Neuronal stem cell (in vitro differentiated cells): ENCODE measurements at regions not wholly inside any gene's neighbourhood (a gene's known extent, or its start where the extent isn't known, plus 50 kb on each side); places are given as distances from the start of the nearest gene placed in this dataset.
A peak's percentile ranks its signal among the peaks of the same experiment; 100 is the strongest.

ENCODE experiments used
- DNase-seq: peaks from one replicate; pipeline ENCODE4 v3.0.0-alpha.2; 2013; ENCODE audit warnings: low spot score
- H2AFZ ChIP-seq: one replicate; pipeline ENCODE4 v1.6.1; 2013; ENCODE audit warnings: mild to moderate bottlenecking, low read length, inconsistent platforms
- H2AK5ac ChIP-seq: 2 replicates; pipeline ENCODE4 v1.6.1; 2013; ENCODE audit warnings: low read depth, mild to moderate bottlenecking, inconsistent platforms, low read length, moderate library complexity, mixed read lengths
- H2BK120ac ChIP-seq: 2 replicates; pipeline ENCODE4 v1.6.1; 2013; ENCODE audit warnings: low read depth, mild to moderate bottlenecking, inconsistent platforms, low read length, moderate library complexity, mixed read lengths
- H2BK12ac ChIP-seq: one replicate; pipeline ENCODE4 v1.6.1; 2013; ENCODE audit warnings: low read length, inconsistent platforms
- H2BK15ac ChIP-seq: 2 replicates; pipeline ENCODE4 v1.6.1; 2013; ENCODE audit warnings: mild to moderate bottlenecking, low read length, inconsistent platforms, mixed read lengths
- H2BK5ac ChIP-seq: one replicate; pipeline ENCODE4 v1.6.1; 2013; ENCODE audit warnings: inconsistent platforms, mild to moderate bottlenecking, low read length, moderate library complexity
- H3K14ac ChIP-seq: one replicate; pipeline ENCODE4 v1.6.1; 2013; ENCODE audit warnings: low read length, inconsistent platforms
- H3K18ac ChIP-seq: 2 replicates; pipeline ENCODE4 v1.6.1; 2013; ENCODE audit warnings: low read length, inconsistent platforms
- H3K23ac ChIP-seq: 2 replicates; pipeline ENCODE4 v1.6.1; 2013; ENCODE audit warnings: low read depth, mild to moderate bottlenecking, mixed read lengths, low read length, inconsistent platforms; ENCODE audit not compliant: poor library complexity
- H3K27ac ChIP-seq: replicated peaks from 3 replicates; pipeline ENCODE4 v1.5.1; 2013; ENCODE audit warnings: low read length, inconsistent platforms
- H3K27me3 ChIP-seq, 3 experiments: 2 replicates each; pipeline ENCODE4 v1.6.1; 2013; ENCODE audit warnings: low read length in 3 of 3, mild to moderate bottlenecking in 2 of 3, inconsistent platforms in 1 of 3, low read depth in 1 of 3, mixed read lengths in 1 of 3, moderate library complexity in 1 of 3; ENCODE audit not compliant: control insufficient read depth in 3 of 3, insufficient read depth in 3 of 3
- H3K36me3 ChIP-seq, 2 donors: replicated peaks in 1 of 2; 2 replicates each; pipeline ENCODE4 v1.6.1; 2013; ENCODE audit warnings: low read length in 2 of 2; ENCODE audit not compliant: control insufficient read depth in 2 of 2, insufficient read depth in 2 of 2
- H3K4ac ChIP-seq: 2 replicates; pipeline ENCODE4 v1.6.1; 2013; ENCODE audit warnings: inconsistent platforms, mild to moderate bottlenecking, low read length, moderate library complexity
- H3K4me1 ChIP-seq, 2 donors: 1 replicate in 1 of 2; 2 replicates in 1 of 2; pipeline ENCODE4 v1.6.1; 2013; ENCODE audit warnings: low read length in 2 of 2, low read depth in 1 of 2; ENCODE audit not compliant: control insufficient read depth in 2 of 2, insufficient read depth in 1 of 2
- H3K4me2 ChIP-seq: one replicate; pipeline ENCODE4 v1.6.1; 2013; ENCODE audit warnings: mild to moderate bottlenecking, low read length, inconsistent platforms; ENCODE audit not compliant: insufficient read depth, poor library complexity, severe bottlenecking
- H3K4me3 ChIP-seq, 2 donors: 2 replicates each; pipeline ENCODE4 v1.5.1; 2013; ENCODE audit warnings: low read length in 2 of 2, mild to moderate bottlenecking in 2 of 2, inconsistent platforms in 1 of 2, moderate library complexity in 1 of 2
- H3K79me1 ChIP-seq: one replicate; pipeline ENCODE4 v1.6.1; 2013; ENCODE audit warnings: low read depth, mild to moderate bottlenecking, inconsistent platforms, low read length, moderate library complexity
- H3K9ac ChIP-seq: one replicate; pipeline ENCODE4 v1.6.1; 2013; ENCODE audit warnings: mild to moderate bottlenecking, low read depth, low read length, inconsistent platforms; ENCODE audit not compliant: poor library complexity
- H3K9me3 ChIP-seq, 2 donors: replicated peaks in 1 of 2; 2 replicates each; pipeline versions ENCODE3 to v1.6.1; 2013; ENCODE audit warnings: low read length in 2 of 2, mild to moderate bottlenecking in 2 of 2, inconsistent platforms in 1 of 2, low read depth in 1 of 2, mixed read lengths in 1 of 2, moderate library complexity in 1 of 2; ENCODE audit not compliant: control insufficient read depth in 2 of 2, insufficient read depth in 1 of 2
- H4K8ac ChIP-seq: one replicate; pipeline ENCODE4 v1.6.1; 2013; ENCODE audit warnings: low read depth, mild to moderate bottlenecking, inconsistent platforms, low read length, moderate library complexity
- H4K91ac ChIP-seq: one replicate; pipeline ENCODE4 v1.6.1; 2013; ENCODE audit warnings: low read length, low read depth, mild to moderate bottlenecking, inconsistent platforms; ENCODE audit not compliant: poor library complexity
- WGBS, 2 donors: extraction: QIAGEN DNeasy Blood & Tissue Kit; methylation state at CpG; one replicate each; pipeline ENCODE4 v1.1.7; 2013; ENCODE audit warnings: missing lambda C conversion rate in 2 of 2, mixed read lengths in 1 of 2; ENCODE audit not compliant: insufficient read length in 2 of 2, insufficient replicate concordance in 1 of 2; ENCODE audit errors: extremely low coverage in 2 of 2; 5-methylcytosine and 5-hydroxymethylcytosine counted together

- no peaks in the 10 kb centered on the region for H3K36me3 ChIP-seq
- H2AK5ac ChIP-seq: no peak overlapping the region
- no peaks in the 10 kb centered on the region for H3K4me1 ChIP-seq
- no peak overlapping the region for H2BK12ac ChIP-seq
- H2BK120ac ChIP-seq: no peak overlapping the region
- no peak overlapping the region for H3K4me2 ChIP-seq
- no peak overlapping the region for H4K91ac ChIP-seq
- no peak overlapping the region for H3K4ac ChIP-seq
- no peak overlapping the region for H2AFZ ChIP-seq
- no peak overlapping the region for H3K9ac ChIP-seq
- no peak overlapping the region for H3K23ac ChIP-seq
- H3K27ac ChIP-seq: no peak overlapping the region
- no peaks in the 10 kb centered on the region for H3K27me3 ChIP-seq
- H2BK15ac ChIP-seq: no peak overlapping the region
- H3K9me3 ChIP-seq: no peaks in the 10 kb centered on the region
- no CpG with 5 or more reads among the region's 7 CpGs for WGBS, 2 donors
- H3K4me3 ChIP-seq: no peak overlapping the region
- H4K8ac ChIP-seq: no peak overlapping the region
- no peak overlapping the region for H2BK5ac ChIP-seq
- H3K18ac ChIP-seq: no peak overlapping the region
- H3K79me1 ChIP-seq: no peaks in the 10 kb centered on the region
- H3K14ac ChIP-seq: no peak overlapping the region
- no peak for DNase-seq
Observed at GRCh38 chr18:75554176-75554575, 126.7 kb upstream of the SMIM21 start.

- Histone ChIP-seq H3K9ac (no peak overlapping the region), H4K91ac (no peak overlapping the region), H3K9me3 (no peaks in the 10 kb centered on the region), H3K79me1 (no peaks in the 10 kb centered on the region), H3K14ac (no peak overlapping the region), H2AFZ (no peak overlapping the region), H2BK120ac (no peak overlapping the region), H3K27me3 (no peaks in the 10 kb centered on the region), H3K4me2 (no peak overlapping the region), H4K8ac (no peak overlapping the region), H3K36me3 (no peaks in the 10 kb centered on the region), H3K4me1 (peaks cover 3 to 7% of the 10 kb centered on the region in 2 donors), H2BK15ac (no peak overlapping the region), H3K4ac (no peak overlapping the region), H3K23ac (no peak overlapping the region), H2BK5ac (no peak overlapping the region), H3K27ac (no peak overlapping the region), H2BK12ac (no peak overlapping the region), H3K18ac (peak overlapping the region; percentile 30), H2AK5ac (no peak overlapping the region), H3K4me3 (no peak overlapping the region)
- no CpG with 5 or more reads among the region's 8 CpGs for WGBS, 2 donors
- no peak for DNase-seq
Observed at GRCh38 chr18:75553021-75553420, 125.5 kb upstream of the SMIM21 start.

DNA sequence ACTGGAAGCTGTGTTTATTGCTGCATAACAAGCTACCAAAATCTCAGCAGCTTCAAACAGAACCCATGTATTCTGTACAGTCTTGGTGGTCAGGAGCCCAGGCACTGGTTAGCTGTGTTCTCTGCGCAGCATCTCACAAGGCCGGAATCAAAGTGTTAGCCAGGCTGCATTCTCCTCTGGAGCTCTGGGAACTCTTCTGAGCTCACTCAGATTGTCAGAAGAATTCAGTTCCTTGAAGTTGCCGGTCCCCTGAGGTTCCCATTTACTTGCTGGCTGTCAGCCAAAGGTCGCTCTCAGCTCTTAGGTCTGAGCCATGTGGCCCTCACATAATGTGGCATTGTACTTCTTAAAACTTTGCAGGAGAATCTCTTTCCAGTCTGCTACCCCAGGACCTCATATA, 123.6 kb upstream of the SMIM21 start:
- Histone ChIP-seq H3K23ac (no peak overlapping the region), H2BK120ac (no peak overlapping the region), H3K14ac (no peak overlapping the region), H3K4me1 (peaks cover 3 to 7% of the 10 kb centered on the region in 2 donors), H3K27me3 (no peaks in the 10 kb centered on the region), H2BK5ac (no peak overlapping the region), H3K79me1 (no peaks in the 10 kb centered on the region), H3K9me3 (no peaks in the 10 kb centered on the region), H4K8ac (no peak overlapping the region), H2AFZ (no peak overlapping the region), H3K36me3 (no peaks in the 10 kb centered on the region), H4K91ac (no peak overlapping the region), H3K4me2 (no peak overlapping the region), H3K27ac (no peak overlapping the region), H2BK12ac (no peak overlapping the region), H2AK5ac (no peak overlapping the region), H3K18ac (no peak overlapping the region), H3K4ac (no peak overlapping the region), H2BK15ac (no peak overlapping the region), H3K9ac (no peak overlapping the region), H3K4me3 (no peak overlapping the region)
- DNase-seq: no peak
- WGBS, 2 donors: no CpG with 5 or more reads among the region's 4 CpGs

- WGBS, 2 donors: no CpG with 5 or more reads among the region's 10 CpGs
- Histone ChIP-seq H3K4me3 (no peak overlapping the region), H2BK5ac (no peak overlapping the region), H3K4me2 (no peak overlapping the region), H3K4me1 (peaks cover 3 to 7% of the 10 kb centered on the region in 2 donors), H3K4ac (no peak overlapping the region), H3K9me3 (no peaks in the 10 kb centered on the region), H3K27me3 (no peaks in the 10 kb centered on the region), H3K27ac (no peak overlapping the region), H2BK12ac (no peak overlapping the region), H3K14ac (no peak overlapping the region), H3K36me3 (no peaks in the 10 kb centered on the region), H3K9ac (no peak overlapping the region), H4K91ac (no peak overlapping the region), H4K8ac (no peak overlapping the region), H2AK5ac (peak overlapping the region; percentile 58), H2BK120ac (no peak overlapping the region), H2AFZ (peak overlapping the region; percentile 30), H3K79me1 (no peaks in the 10 kb centered on the region), H3K18ac (peak overlapping the region; percentile 54), H2BK15ac (no peak overlapping the region), H3K23ac (no peak overlapping the region)
- DNase-seq: peak; percentile 27
Observed at GRCh38 chr18:75548353-75548905, 120.9 kb upstream of the SMIM21 start.
